Midbrain (tissue), 1 donor: ENCODE measurements at regions not wholly inside any gene's neighbourhood (a gene's known extent, or its start where the extent isn't known, plus 50 kb on each side); places are given as distances from the start of the nearest gene placed in this dataset.

Experiments used
- DNase-seq: peaks from one replicate; lab custom pipeline; 2025; lab: John Stamatoyannopoulos, UW

- DNase-seq = no peak
Observed at GRCh38 chrX:131703646-131704045, 159.8 kb downstream of the OR13H1 start.

- peak; percentile 92 for DNase-seq
Observed at GRCh38 chrX:131704136-131704695, 160.3 kb downstream of the OR13H1 start.

GRCh38 chrX:131709553-131709952 lies 165.7 kb downstream of the OR13H1 start:
- no peak for DNase-seq

GRCh38 chrX:131711478-131711867 lies 167.6 kb downstream of the OR13H1 start:
- DNase-seq = no peak

- no peak for DNase-seq
Observed at GRCh38 chrX:131723646-131724045, 179.8 kb downstream of the OR13H1 start.

- no peak for DNase-seq
Observed at GRCh38 chrX:131724292-131724691, 180.4 kb downstream of the OR13H1 start.

GRCh38 chrX:131725001-131725654 lies 181.3 kb downstream of the OR13H1 start:
- no peak for DNase-seq

GRCh38 chrX:131727778-131728177 lies 183.9 kb downstream of the OR13H1 start:
- no peak for DNase-seq

- peak; percentile 91 for DNase-seq
Observed at GRCh38 chrX:131728295-131729145, 184.6 kb downstream of the OR13H1 start.

GRCh38 chrX:131729295-131729694 lies 185.4 kb downstream of the OR13H1 start:
- peak; percentile 89 for DNase-seq

GRCh38 chrX:131734621-131735020 lies 190.7 kb downstream of the OR13H1 start:
- peak; percentile 89 for DNase-seq

GRCh38 chrX:131735127-131735526 lies 191.3 kb downstream of the OR13H1 start:
- no peak for DNase-seq

GRCh38 chrX:131739823-131740222 lies 195.9 kb downstream of the OR13H1 start:
- no peak for DNase-seq

GRCh38 chrX:131741103-131741581 lies 197.3 kb downstream of the OR13H1 start:
- peak; percentile 89 for DNase-seq

GRCh38 chrX:131745942-131746489 lies 202.1 kb downstream of the OR13H1 start:
- DNase-seq = no peak

GRCh38 chrX:131746491-131746968 lies 202.7 kb downstream of the OR13H1 start:
- peak; percentile 86 for DNase-seq

GRCh38 chrX:131747173-131747572 lies 203.3 kb downstream of the OR13H1 start:
- DNase-seq = peak; percentile 89

GRCh38 chrX:131752493-131753198 lies 208.8 kb downstream of the OR13H1 start:
- DNase-seq = peak; percentile 89

GRCh38 chrX:131762802-131763234 lies 218.9 kb downstream of the OR13H1 start:
- peak; percentile 88 for DNase-seq

- DNase-seq = peak; percentile 88
Observed at GRCh38 chrX:131763674-131764073, 219.8 kb downstream of the OR13H1 start.

- no peak for DNase-seq
Observed at GRCh38 chrX:131764216-131764615, 220.3 kb downstream of the OR13H1 start.
